Mammary epithelial cell (primary cell): ENCODE measurements at regions not wholly inside any gene's neighbourhood (a gene's known extent, or its start where the extent isn't known, plus 50 kb on each side); places are given as distances from the start of the nearest gene placed in this dataset.

Experiments used
- EZH2 ChIP-seq: IDR thresholded peaks from 2 replicates; pipeline ENCODE4 v1.6.1; 2012; ENCODE audit warnings: low read length, inconsistent platforms, borderline replicate concordance
- TF ChIP-seq, protein P1 (sequence below), 2 donors: IDR thresholded peaks in 1 of 2; conservative IDR thresholded peaks in 1 of 2; 2 replicates each; pipeline ENCODE4 v1.5.1; 2011 to 2012; ENCODE audit warnings: inconsistent platforms in 2 of 2, low read length in 2 of 2, mild to moderate bottlenecking in 2 of 2, control low read depth in 1 of 2, low read depth in 1 of 2; ENCODE audit not compliant: insufficient read depth in 1 of 2; ENCODE audit errors: extremely low read depth in 1 of 2

DNA sequence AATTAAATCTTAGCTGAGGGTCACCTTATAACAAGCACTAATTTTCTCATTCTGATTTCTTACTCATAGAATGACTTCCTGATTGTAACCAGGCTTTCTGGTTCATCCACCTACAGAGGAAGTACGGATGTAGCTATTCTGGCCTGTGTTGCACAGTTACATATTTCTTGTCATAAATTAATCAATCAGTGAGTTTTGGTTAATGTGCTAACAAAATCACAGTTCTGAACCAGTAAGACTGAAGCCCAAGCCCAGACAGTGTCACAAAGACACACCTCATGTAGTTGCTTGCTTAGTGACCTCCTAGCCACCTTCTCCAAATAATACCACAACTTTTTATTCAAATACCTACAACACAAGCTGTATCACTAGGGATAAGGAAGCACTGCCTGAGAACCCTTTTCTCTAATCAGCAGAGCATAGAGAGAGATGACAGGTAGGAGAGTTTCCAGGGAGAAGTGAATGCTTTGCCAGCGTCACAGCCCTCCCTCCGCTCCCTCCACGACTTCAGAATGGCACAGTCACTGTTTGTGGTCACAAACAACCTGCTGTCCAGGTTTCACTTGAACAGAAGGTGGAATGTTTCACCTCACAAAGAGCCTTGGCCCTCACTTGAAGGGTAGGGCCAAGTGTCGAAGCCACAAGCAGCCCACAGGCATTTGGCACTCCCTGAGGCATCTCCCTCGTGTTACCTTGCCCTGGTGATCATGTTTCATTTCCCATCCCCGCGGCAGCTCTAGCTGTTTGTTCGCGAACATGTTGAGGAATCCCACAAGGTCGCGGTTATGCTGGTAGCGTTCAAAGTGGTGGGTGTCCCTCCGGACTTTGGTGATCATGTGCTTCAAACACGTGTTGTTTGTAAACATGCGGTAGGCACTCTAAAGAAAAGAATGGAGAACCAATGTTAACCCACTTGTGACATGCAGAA lies 120.8 kb upstream of the STK17B start:
- TF ChIP-seq, protein P1, sequence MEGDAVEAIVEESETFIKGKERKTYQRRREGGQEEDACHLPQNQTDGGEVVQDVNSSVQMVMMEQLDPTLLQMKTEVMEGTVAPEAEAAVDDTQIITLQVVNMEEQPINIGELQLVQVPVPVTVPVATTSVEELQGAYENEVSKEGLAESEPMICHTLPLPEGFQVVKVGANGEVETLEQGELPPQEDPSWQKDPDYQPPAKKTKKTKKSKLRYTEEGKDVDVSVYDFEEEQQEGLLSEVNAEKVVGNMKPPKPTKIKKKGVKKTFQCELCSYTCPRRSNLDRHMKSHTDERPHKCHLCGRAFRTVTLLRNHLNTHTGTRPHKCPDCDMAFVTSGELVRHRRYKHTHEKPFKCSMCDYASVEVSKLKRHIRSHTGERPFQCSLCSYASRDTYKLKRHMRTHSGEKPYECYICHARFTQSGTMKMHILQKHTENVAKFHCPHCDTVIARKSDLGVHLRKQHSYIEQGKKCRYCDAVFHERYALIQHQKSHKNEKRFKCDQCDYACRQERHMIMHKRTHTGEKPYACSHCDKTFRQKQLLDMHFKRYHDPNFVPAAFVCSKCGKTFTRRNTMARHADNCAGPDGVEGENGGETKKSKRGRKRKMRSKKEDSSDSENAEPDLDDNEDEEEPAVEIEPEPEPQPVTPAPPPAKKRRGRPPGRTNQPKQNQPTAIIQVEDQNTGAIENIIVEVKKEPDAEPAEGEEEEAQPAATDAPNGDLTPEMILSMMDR (conservative IDR thresholded peaks at IDR 0.05 in 1 of 2, IDR thresholded peaks at IDR 0.05 in 1 of 2; ENCODE audit: extremely low read depth in 1 of 2, insufficient read depth in 1 of 2, low read depth in 1 of 2, low read length in 2 of 2) = no peak
- no peak for TF ChIP-seq EZH2
